Ishikawa (cell line): ENCODE measurements at regions not wholly inside any gene's neighbourhood (a gene's known extent, or its start where the extent isn't known, plus 50 kb on each side); places are given as distances from the start of the nearest gene placed in this dataset.

Source experiments
- EGR1 ChIP-seq: IDR thresholded peaks from 2 replicates; pipeline ENCODE4 v1.6.1; 2012
- EP300 ChIP-seq: IDR thresholded peaks from 2 replicates; pipeline ENCODE4 v1.6.1; 2012; ENCODE audit warnings: borderline replicate concordance
- FOXM1 ChIP-seq: IDR thresholded peaks from 2 replicates; pipeline ENCODE4 v1.6.1; 2012; ENCODE audit warnings: low read depth, borderline replicate concordance
- NFIC ChIP-seq: IDR thresholded peaks from 2 replicates; pipeline ENCODE4 v1.6.1; 2012
- TAF1 ChIP-seq: IDR thresholded peaks from 2 replicates; pipeline ENCODE4 v1.6.1; 2012; ENCODE audit warnings: low read depth, mild to moderate bottlenecking
- TCF12 ChIP-seq: IDR thresholded peaks from 2 replicates; pipeline ENCODE4 v1.6.1; 2012; ENCODE audit warnings: low read depth
- TEAD4 ChIP-seq: IDR thresholded peaks from 2 replicates; pipeline ENCODE4 v1.6.1; 2012
- YY1 ChIP-seq: IDR thresholded peaks from 2 replicates; pipeline ENCODE4 v1.6.1; 2012; ENCODE audit warnings: low read depth
- TF ChIP-seq, protein P1 (sequence below): IDR thresholded peaks from 2 replicates; pipeline ENCODE4 v1.6.1; 2012

- TF ChIP-seq NFIC, result no peak
- TF ChIP-seq YY1, result no peak
- no peak for TF ChIP-seq TEAD4
- TF ChIP-seq EGR1, result no peak
- no peak for TF ChIP-seq TCF12
- TF ChIP-seq, protein P1, sequence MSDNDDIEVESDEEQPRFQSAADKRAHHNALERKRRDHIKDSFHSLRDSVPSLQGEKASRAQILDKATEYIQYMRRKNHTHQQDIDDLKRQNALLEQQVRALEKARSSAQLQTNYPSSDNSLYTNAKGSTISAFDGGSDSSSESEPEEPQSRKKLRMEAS, result no peak
- TF ChIP-seq EP300, result no peak
- TF ChIP-seq FOXM1, result no peak
- TF ChIP-seq TAF1, result no peak
Observed at GRCh38 chr2:167318581-167318980, 430.3 kb downstream of the XIRP2 start.
